ENCODE measurements at regions not wholly inside any gene's neighbourhood (a gene's known extent, or its start where the extent isn't known, plus 50 kb on each side); places are given as distances from the start of the nearest gene placed in this dataset.

GRCh38 chr5:18179579-18179978 lies 545.3 kb downstream of the TAF11L14 start:
- Histone ChIP-seq H4K20me1 (replicated peaks; ENCODE audit: control insufficient read depth, insufficient read depth, low read length) (no peaks in the 10 kb centered on the region), H3K36me3 (ENCODE audit: control insufficient read depth, insufficient read depth, low read length) (no peaks in the 10 kb centered on the region), H2AFZ (ENCODE audit: low read depth, low read length) (no peak overlapping the region), H3K27me3 (ENCODE audit: control insufficient read depth in 2 of 2, insufficient read depth in 2 of 2, low read length in 2 of 2) (no peaks in the 10 kb centered on the region), H3K4me2 (ENCODE audit: insufficient read depth, low read length) (no peak overlapping the region), H3K79me2 (ENCODE audit: control insufficient read depth, insufficient read depth, low read length) (no peaks in the 10 kb centered on the region), H3K4me1 (replicated peaks in 1 of 2; ENCODE audit: control insufficient read depth in 2 of 2, insufficient read depth in 2 of 2, low read length in 2 of 2) (no peaks in the 10 kb centered on the region), H3K4me3 (no peak overlapping the region), H3K9me3 (replicated peaks; ENCODE audit: control insufficient read depth, insufficient read depth, low read depth, low read length) (0 out of 2 replicates have a peak, but pooled peaks cover 2% of the 10 kb centered on the region), H3K9ac (ENCODE audit: insufficient read depth in 1 of 2, low read depth in 2 of 2, low read length in 2 of 2) (no peak overlapping the region), H3K27ac (ENCODE audit: extremely low read depth, low read depth, low read length) (no peak overlapping the region), H3K9me1 (ENCODE audit: control insufficient read depth, insufficient read depth, low read length) (no peaks in the 10 kb centered on the region)
- intact Hi-C loops (cut with micrococcal nuclease) (no loop called here), in situ Hi-C loops (cut with MboI) (no loop called here)
- no peak for DNase-seq (ENCODE audit: extremely low read depth in 1 of 4, low spot score in 3 of 4)
- 0% methylated on average over 3 of the region's 3 CpGs for whole genome bisulfite sequencing (ENCODE audit: insufficient coverage, low coverage, missing lambda C conversion rate)
- BruUV-seq (replicated peaks), result no TSS peak
- no peak for FAIRE-seq
- ChIA-PET CTCF (ENCODE audit: low intra/inter-chr PET ratio) (no interaction called here), POLR2A (no interaction called here)
- no peak for ATAC-seq
- TF ChIP-seq MAFF (IDR thresholded peaks at IDR 0.05; ENCODE audit: low read length) (no peak), CBX8 (IDR thresholded peaks at IDR 0.05; ENCODE audit: borderline replicate concordance, extremely low read depth, low read depth, low read length, poor library complexity, severe bottlenecking) (no peak), TAF15 (IDR thresholded peaks at IDR 0.05; ENCODE audit: low read depth, low read length) (no peak), SRSF1 (IDR thresholded peaks at IDR 0.05; ENCODE audit: low read depth, low read length) (no peak), THRA (IDR thresholded peaks at IDR 0.05) (no peak), ZNF239 (CRISPR knock-in tag; IDR thresholded peaks at IDR 0.05) (no peak), MEF2A (IDR thresholded peaks at IDR 0.05; ENCODE audit: control insufficient read depth, low read depth, low read length) (no peak), ZNF780A (CRISPR knock-in tag; IDR thresholded peaks at IDR 0.05) (no peak), ZNF583 (CRISPR knock-in tag; IDR thresholded peaks at IDR 0.05) (no peak), NR4A1 (CRISPR knock-in tag; IDR thresholded peaks at IDR 0.05) (no peak), NR4A1 (tag; IDR thresholded peaks at IDR 0.05) (no peak), SNRNP70 (optimal IDR thresholded peaks at IDR 0.05; ENCODE audit: low read depth, low read length) (no peak), CHD4 (IDR thresholded peaks at IDR 0.05; ENCODE audit: insufficient read depth, insufficient replicate concordance, low read depth, low read length, poor library complexity, severe bottlenecking) (no peak), ZNF318 (IDR thresholded peaks at IDR 0.05; ENCODE audit: borderline replicate concordance in 1 of 2, low read depth in 1 of 2) (no peak), TEAD1 (CRISPR knock-in tag; IDR thresholded peaks at IDR 0.05) (no peak)
